GM18951 (cell line): ENCODE measurements at regions not wholly inside any gene's neighbourhood (a gene's known extent, or its start where the extent isn't known, plus 50 kb on each side); places are given as distances from the start of the nearest gene placed in this dataset.

ENCODE experiments used
- POLR2A ChIP-seq: IDR thresholded peaks from 4 replicates; pipeline ENCODE4 v1.6.1; 2011; ENCODE audit warnings: mild to moderate bottlenecking; ENCODE audit not compliant: insufficient read length, insufficient read depth; ENCODE audit errors: extremely low read depth
- in situ Hi-C: fragments of 300-500 bp; cut with MboI; formaldehyde crosslinking; loops from one replicate; pipeline ENCODE4 v1.12.0; 2022; ENCODE audit warnings: low sequenced_read_pairs, mixed read lengths, inconsistent platforms; ENCODE audit not compliant: unreplicated experiment

DNA sequence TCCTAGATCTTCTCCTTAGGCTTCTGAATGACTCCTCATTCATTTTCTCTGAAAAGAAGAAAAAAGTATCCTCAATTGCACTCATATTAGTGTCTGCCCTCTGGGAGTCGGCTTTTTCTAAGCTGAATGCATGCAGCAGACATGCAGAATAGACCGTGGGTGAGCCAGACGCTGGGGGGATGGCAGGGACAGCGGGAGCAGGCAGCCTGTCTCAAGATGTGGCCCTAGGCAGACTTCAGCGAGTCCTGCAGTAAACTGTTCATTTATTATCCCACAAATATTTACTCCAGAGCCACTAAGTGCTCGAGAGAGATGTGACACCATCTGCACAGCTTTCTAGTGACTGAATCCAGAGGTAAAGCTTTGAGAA is 164.9 kb upstream of the RAI14 start:
- TF ChIP-seq POLR2A, result no peak
- in situ Hi-C loops, result loop anchor here (25.0 kb wide), 1 partner anchor 421 kb away; the partner anchor contains the start of genes BRIX1 and RAD1

DNA sequence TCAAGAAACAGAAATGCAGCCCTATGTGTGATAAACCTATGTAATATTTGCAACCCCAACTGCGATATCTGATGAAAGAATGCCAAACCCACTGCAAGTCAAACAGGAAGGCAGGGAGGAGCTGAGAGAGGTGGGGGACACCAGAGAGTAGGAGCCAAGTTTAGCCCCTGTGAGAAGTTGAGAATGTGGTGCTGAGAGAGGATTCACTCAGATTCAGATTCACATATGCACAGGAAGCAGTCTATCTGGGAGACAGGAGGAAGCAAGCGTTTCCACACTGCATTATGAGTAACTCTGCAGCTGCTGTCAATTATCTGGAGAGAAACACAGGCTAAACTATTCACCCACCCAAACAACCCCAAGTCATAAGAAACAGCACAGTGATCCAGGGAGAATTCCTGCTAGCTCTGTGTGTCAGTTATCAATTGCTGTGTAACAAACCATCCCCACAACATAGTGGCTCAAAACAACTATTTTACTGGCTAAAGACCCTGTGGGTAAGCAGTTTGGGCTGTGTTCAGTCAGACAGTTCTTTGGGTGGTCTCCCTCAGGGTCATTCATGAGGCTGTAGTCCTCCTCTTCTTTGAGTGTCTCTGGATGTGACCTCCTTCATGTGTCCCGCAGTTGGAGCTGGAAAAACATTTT is 161.9 kb upstream of the RAI14 start:
- in situ Hi-C loops, result loop anchor here (25.0 kb wide), 1 partner anchor 418 kb away; the partner anchor contains the start of genes BRIX1 and RAD1
- TF ChIP-seq POLR2A, result no peak

DNA sequence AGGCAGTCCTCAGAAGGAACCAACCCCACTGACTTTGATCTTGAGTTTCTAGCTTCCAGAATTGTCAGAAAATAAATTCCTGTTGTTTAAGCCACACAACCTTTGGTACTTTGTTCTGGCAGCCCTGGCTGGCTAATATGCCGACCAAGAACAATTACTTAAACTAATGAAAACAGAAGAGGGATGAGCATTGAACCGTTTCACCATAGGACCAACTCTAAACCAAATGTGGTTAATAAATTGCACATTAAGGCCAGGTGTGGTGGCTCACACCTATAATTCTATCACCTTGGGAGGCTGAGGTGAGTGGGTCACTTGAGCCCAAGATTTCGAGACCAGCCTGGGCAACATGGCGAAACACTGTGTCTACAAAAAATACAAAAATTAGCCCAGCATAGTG is 160.9 kb upstream of the RAI14 start:
- in situ Hi-C loops, result loop anchor here (25.0 kb wide), 1 partner anchor 417 kb away; the partner anchor contains the start of genes BRIX1 and RAD1
- no peak for TF ChIP-seq POLR2A

DNA sequence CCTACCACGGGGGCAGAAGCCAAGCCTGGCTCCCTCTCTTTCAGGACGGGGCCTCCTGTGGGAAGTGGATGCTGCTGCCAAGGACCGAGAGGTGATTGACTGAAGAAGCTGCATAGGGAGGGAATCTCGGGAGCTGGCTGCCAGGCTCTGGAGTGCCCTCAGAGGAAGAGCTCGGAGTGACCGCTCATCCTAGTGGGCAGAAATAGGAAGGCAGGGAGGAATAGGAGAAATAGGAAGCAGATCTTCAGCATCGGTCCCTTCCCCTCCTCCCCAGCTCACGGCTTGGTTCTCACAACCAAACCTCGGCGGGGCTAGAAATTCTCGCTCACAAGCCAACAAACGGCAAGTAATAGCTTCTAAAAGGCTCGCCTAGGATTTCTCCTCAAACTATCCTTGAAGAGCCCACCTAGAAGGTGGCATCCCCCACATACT is 159.9 kb upstream of the RAI14 start:
- no peak for TF ChIP-seq POLR2A
- in situ Hi-C loops, result loop anchor here (25.0 kb wide), 1 partner anchor 416 kb away; the partner anchor contains the start of genes BRIX1 and RAD1

DNA sequence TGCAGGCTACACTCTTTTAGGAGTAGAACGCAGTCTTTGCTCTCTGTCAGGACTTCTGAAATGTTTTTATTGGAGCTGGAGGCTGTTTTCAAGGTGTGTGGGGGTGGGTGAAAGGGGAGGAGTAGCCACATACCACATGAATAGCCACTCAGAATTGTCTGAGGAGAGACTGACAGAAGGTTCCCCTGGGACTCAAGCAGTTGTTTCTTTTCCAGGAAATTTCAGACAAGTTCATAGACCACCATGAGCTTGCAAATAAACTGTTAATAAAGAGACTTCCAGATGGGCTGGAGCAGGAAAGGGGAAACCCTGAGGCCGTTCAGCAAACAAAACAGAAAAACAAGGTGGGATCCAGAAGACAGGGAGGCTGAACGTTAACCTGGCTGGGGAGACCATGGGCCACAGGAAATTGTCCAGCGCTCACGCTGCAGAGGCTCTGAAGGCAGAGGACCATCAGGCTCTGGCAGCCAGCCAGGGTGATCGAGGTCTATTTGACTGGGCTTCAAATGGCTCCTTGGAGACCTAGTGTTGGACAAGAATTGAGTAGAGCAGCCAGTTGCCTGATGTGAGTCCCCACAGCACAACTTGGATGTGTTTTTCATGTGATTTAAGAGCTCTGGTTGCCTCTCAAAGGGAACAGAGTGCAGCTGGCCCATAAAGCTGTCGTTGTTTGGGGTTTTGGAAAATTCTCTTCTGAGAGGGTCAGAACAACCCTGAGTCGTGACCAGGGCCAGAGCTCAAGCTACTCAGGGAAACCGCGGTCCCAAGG is 159.2 kb upstream of the RAI14 start:
- no peak for TF ChIP-seq POLR2A
- in situ Hi-C loops, result loop anchor here (25.0 kb wide), 1 partner anchor 415 kb away; the partner anchor contains the start of genes BRIX1 and RAD1

DNA sequence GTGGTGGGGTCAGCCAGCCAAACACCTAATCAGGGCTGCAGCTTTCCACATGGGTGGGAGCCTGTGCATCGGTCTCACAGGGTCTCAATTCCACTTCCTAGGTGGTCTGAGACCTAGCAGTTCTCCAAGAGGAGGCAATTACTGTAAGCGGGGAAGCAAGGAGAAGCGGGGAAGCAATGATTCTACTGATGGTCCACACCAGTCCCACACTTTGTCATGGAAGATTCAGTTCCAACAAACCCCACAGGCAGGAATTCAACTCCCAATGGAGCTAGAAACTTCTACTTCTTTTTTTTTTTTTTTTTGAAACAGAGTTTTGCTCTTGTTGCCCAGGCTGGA is 158.7 kb upstream of the RAI14 start:
- in situ Hi-C loops, result loop anchor here (25.0 kb wide), 1 partner anchor 415 kb away; the partner anchor contains the start of genes BRIX1 and RAD1
- no peak for TF ChIP-seq POLR2A

DNA sequence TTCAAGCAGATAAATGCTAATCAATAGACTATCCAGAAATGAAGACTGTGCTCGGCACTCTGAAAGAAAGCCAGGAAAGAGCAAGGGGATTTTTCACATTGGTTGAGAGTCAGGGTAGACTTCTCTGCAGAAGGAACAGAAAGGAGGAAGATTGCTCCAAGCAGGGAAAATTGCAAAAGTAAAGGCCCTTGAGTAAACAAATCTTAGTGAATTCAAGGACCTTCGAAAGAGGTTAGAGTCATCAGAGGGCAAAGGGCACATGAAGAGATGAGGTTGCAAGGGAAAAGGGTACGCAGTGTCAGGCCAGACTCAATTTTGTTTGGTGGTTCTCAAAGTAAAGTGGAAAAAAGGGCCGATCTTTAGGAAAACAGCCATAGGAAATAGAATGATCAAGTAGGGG is 157.6 kb upstream of the RAI14 start:
- in situ Hi-C loops, result loop anchor here (25.0 kb wide), 1 partner anchor 414 kb away; the partner anchor contains the start of genes BRIX1 and RAD1
- TF ChIP-seq POLR2A, result no peak

DNA sequence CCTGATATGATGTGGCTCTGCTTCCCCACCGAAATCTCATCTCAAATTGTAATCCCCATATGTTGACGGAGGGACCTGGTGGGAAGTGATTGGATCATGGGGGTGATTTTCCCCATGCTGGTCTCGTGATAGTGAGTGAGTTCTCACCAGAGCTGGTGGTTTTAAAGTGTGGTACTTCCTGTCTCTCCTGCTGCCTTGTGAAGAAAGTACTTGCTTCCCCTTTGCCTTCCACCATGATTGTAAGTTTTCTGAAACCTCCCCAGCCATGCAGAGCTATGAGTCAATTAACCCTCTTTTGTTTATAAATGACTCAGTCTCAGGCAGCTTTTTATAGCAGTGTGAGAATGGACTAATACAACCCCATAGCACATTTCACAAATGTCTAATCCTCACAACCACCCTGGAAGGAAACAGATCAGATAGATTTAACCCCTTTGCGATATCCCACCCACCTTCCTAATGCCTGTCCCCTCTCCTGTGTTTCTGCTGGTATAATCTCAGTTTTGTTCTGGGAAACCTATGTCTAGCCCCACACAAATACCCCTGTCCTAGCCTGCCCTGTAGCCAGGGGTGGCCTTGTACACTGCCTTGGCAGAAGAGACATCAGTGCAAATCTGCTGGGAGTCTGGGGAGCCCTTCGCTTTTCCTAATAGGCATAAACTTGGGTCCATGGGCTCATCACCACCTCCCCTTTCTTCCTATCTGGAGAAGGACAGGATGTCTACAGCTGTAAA is 157.0 kb upstream of the RAI14 start:
- in situ Hi-C loops, result loop anchor here (25.0 kb wide), 1 partner anchor 413 kb away; the partner anchor contains the start of genes BRIX1 and RAD1
- TF ChIP-seq POLR2A, result no peak

DNA sequence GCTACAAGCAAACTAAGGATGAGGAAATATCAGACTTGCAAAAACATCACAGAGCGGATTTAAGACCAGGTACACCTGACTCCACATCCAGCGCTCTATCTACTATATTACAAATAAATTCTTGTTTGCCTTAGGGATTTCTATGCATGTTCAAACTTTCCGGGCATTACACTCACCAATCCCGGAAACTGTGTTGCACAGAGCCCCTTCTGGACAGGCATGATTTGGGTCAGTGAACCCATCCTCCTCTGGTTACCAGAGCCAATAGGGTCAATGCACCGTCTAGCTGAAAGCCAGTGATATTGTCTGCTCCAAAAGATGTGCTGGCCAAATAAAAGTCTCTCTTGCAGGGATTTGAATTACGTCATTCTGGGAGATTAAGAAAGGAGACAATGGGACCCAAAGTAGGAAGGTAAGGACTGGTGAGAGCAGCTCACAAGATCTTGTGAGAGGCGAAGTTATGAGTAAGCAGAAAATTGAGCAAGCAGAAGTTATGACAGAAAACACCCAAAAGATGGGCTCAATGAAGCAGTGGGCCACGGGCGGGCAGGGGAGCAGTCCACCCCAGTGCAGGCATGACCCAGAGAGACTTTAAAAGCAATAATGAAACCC is 155.8 kb upstream of the RAI14 start:
- TF ChIP-seq POLR2A, result no peak
- in situ Hi-C loops, result no loop called here

DNA sequence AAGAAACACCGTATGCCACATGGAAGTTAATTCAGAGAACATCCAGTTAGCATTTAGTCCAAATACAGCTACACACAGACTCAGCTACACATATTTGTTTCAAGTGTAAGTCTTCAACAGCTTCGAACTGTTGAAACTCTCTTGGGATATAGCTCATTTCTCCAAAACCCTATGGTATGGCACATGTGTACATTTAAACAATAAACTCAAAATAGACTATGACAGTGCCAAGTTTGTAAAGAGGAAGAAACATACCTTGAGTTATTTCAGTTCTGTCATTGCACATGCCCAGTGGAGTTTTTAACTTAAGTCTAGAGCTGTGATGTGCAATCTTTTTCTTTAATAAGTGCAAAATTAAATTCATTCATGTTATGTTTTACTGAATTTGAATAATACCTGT is 155.1 kb upstream of the RAI14 start:
- in situ Hi-C loops, result no loop called here
- TF ChIP-seq POLR2A, result no peak

DNA sequence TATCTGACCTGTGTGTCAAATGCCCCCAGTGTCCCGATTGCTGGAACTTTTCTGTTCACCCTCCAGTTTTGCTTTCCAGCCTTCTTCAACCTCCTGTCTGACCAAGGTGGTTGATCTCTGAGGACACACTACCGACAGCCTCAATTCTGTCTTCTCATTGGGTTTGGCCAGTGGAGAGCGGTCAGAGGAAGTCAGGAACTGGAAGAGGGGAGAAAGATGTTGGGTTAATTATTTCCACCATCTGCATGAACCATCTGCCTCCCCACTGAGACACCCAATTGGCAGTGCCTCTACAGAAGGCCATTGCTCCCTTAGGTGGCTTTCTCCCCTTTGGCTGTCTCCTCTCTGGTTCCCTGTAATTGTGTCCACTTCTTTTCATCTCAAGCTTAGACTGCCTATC is 154.3 kb upstream of the RAI14 start:
- no peak for TF ChIP-seq POLR2A
- in situ Hi-C loops, result no loop called here

DNA sequence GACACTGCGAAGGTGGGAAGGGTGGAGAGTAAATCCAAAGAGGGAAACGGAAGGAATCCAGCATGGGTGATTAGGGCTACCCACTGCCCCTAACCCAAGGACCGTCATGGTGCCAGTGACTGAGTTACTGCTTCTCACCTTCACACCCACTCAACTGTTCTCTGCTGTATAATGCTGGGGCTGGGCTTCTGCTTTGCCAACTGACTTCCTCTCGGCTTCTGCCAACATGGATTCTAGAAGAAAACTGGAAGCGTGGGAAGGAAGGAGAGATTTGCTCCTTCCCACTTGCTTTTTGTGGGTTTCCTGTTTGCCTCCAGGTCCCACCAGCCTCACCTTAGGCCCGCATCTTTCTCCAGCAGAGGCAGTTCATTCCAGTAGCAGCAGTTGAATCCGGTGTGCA is 153.5 kb upstream of the RAI14 start:
- in situ Hi-C loops, result no loop called here
- TF ChIP-seq POLR2A, result no peak
